SK-N-SH (cell line): ENCODE measurements at regions not wholly inside any gene's neighbourhood (a gene's known extent, or its start where the extent isn't known, plus 50 kb on each side); places are given as distances from the start of the nearest gene placed in this dataset.

Source experiments
- CTCF ChIA-PET: fragments of 300-600, 350-600 bp; formaldehyde crosslinking; extraction: SDS; loops from one replicate; lab custom pipeline; 2021; lab: Yijun Ruan, JAX
- POLR2A ChIA-PET: fragments of 350-600 bp; sonication (Branson Sonifier 250); formaldehyde crosslinking; extraction: SDS; loops from one replicate; lab custom pipeline; 2020; ENCODE audit warnings: antibody characterized with exemption, inconsistent platforms; lab: Yijun Ruan, JAX
- DNase-seq: peaks from one replicate; pipeline ENCODE4 v3.0.0; 2012
- H2AFZ ChIP-seq: fragments of 200-600 bp; sonication (generic); 2 replicates; pipeline ENCODE4 v1.8.1; 2016; ENCODE audit warnings: antibody characterized with exemption, mild to moderate bottlenecking, low read depth
- H3F3A ChIP-seq: fragments of 200-600 bp; sonication (generic); replicated peaks from 2 replicates; pipeline ENCODE3; 2016; ENCODE audit warnings: antibody characterized with exemption, mild to moderate bottlenecking; ENCODE audit not compliant: insufficient read depth
- H3K27ac ChIP-seq, 2 experiments: fragments of 200-500 bp in 1 of 2; fragments of 200-600 bp in 1 of 2; sonication (Bioruptor generic) in 1 of 2; sonication (generic), shearing (Covaris generic) in 1 of 2; 2 replicates each; pipeline versions ENCODE4 v1.5.1 to v1.6.1; 2014 to 2016; ENCODE audit warnings: low read depth in 2 of 2, inconsistent platforms in 1 of 2, low read length in 1 of 2, mild to moderate bottlenecking in 1 of 2, mixed read lengths in 1 of 2
- H3K27me3 ChIP-seq: fragments of 200-600 bp; sonication (generic), shearing (Covaris generic); 2 replicates; pipeline ENCODE4 v1.6.1; 2016; ENCODE audit warnings: mixed run types; ENCODE audit not compliant: insufficient read depth
- H3K36me3 ChIP-seq, 2 experiments: fragments of 200-500 bp in 1 of 2; fragments of 200-600 bp in 1 of 2; sonication (Bioruptor generic) in 1 of 2; sonication (generic) in 1 of 2; replicated peaks in 1 of 2; 2 replicates each; pipeline versions ENCODE3 to v1.5.1; 2014 to 2016; ENCODE audit warnings: low read length in 1 of 2, mild to moderate bottlenecking in 1 of 2; ENCODE audit not compliant: insufficient read depth in 2 of 2, control insufficient read depth in 1 of 2
- H3K4me1 ChIP-seq, 2 experiments: fragments of 200-500 bp in 1 of 2; fragments of 200-600 bp in 1 of 2; sonication (Bioruptor generic) in 1 of 2; sonication (generic), shearing (Covaris generic) in 1 of 2; 2 replicates each; pipeline versions ENCODE4 v1.5.1 to v1.6.1; 2014 to 2016; ENCODE audit warnings: low read depth in 1 of 2, low read length in 1 of 2, mixed run types in 1 of 2; ENCODE audit not compliant: insufficient read depth in 2 of 2, control insufficient read depth in 1 of 2
- H3K4me2 ChIP-seq: fragments of 200-600 bp; sonication (generic), shearing (Covaris generic); 2 replicates; pipeline ENCODE4 v1.6.1; 2017; ENCODE audit warnings: mixed run types
- H3K4me3 ChIP-seq, 2 experiments: fragments of 200-500 bp in 1 of 2; fragments of 200-600 bp in 1 of 2; sonication (Bioruptor generic) in 1 of 2; sonication (generic), shearing (Covaris generic) in 1 of 2; 2 replicates each; pipeline versions ENCODE4 v1.5.1 to v1.8.1; 2014 to 2016; ENCODE audit warnings: low read depth in 2 of 2, inconsistent platforms in 1 of 2, low read length in 1 of 2, mild to moderate bottlenecking in 1 of 2, mixed read lengths in 1 of 2, moderate library complexity in 1 of 2
- H3K79me2 ChIP-seq: fragments of 200-600 bp; sonication (generic); 2 replicates; pipeline ENCODE4 v1.8.1; 2017; ENCODE audit warnings: mild to moderate bottlenecking; ENCODE audit not compliant: insufficient read depth
- H3K9ac ChIP-seq: fragments of 200-600 bp; sonication (generic); 2 replicates; pipeline ENCODE4 v1.6.1; 2017; ENCODE audit warnings: mixed run types
- H3K9me2 ChIP-seq: fragments of 200-600 bp; sonication (generic); 2 replicates; pipeline ENCODE4 v1.6.1; 2017; ENCODE audit warnings: mixed run types
- H3K9me3 ChIP-seq: fragments of 200-600 bp; sonication (generic); 2 replicates; pipeline ENCODE4 v1.6.1; 2017; ENCODE audit warnings: mixed run types, mild to moderate bottlenecking, moderate library complexity
- H4K20me1 ChIP-seq: fragments of 200-600 bp; sonication (generic); 2 replicates; pipeline ENCODE4 v1.6.1; 2017; ENCODE audit warnings: mild to moderate bottlenecking, mixed run types; ENCODE audit not compliant: insufficient read depth
- ELF1 ChIP-seq: IDR thresholded peaks from 2 replicates; pipeline ENCODE4 v1.4.0; 2012
- GABPA ChIP-seq: IDR thresholded peaks from 2 replicates; pipeline ENCODE4 v1.4.0; 2012; ENCODE audit warnings: low read depth, mild to moderate bottlenecking
- GATA2 ChIP-seq: sonication (generic); formaldehyde crosslinking; IDR thresholded peaks from 2 replicates; pipeline ENCODE4 v1.5.0; 2020; ENCODE audit warnings: mild to moderate bottlenecking, missing genetic modification reagents
- MEF2A ChIP-seq: IDR thresholded peaks from 2 replicates; pipeline ENCODE4 v1.4.0; 2012; ENCODE audit warnings: low read depth, borderline replicate concordance
- MXI1 ChIP-seq: IDR thresholded peaks from 2 replicates; pipeline ENCODE4 v1.6.1; 2012; ENCODE audit warnings: mild to moderate bottlenecking, low read depth, low read length, improper control_type of control experiment
- NFIC ChIP-seq: IDR thresholded peaks from 2 replicates; pipeline ENCODE4 v1.4.0; 2012; ENCODE audit warnings: borderline replicate concordance
- POLR2AphosphoS5 ChIP-seq: IDR thresholded peaks from 2 replicates; pipeline ENCODE4 v1.6.1; 2012; ENCODE audit warnings: low read depth, low read length
- RAD21 ChIP-seq: IDR thresholded peaks from 2 replicates; pipeline ENCODE4 v1.6.1; 2012; ENCODE audit warnings: mild to moderate bottlenecking, low read length
- RCOR1 ChIP-seq: fragments of 150-350 bp; IDR thresholded peaks from 2 replicates; pipeline ENCODE4 v1.6.1; 2017; ENCODE audit warnings: antibody characterized with exemption, low read length
- SIN3A ChIP-seq: IDR thresholded peaks from 2 replicates; pipeline ENCODE4 v1.6.1; 2012; ENCODE audit warnings: low read depth, mild to moderate bottlenecking, low read length, moderate library complexity, borderline replicate concordance
- TCF12 ChIP-seq: IDR thresholded peaks from 2 replicates; pipeline ENCODE4 v1.4.0; 2012
- TEAD4 ChIP-seq: IDR thresholded peaks from 2 replicates; pipeline ENCODE4 v1.4.0; 2012; ENCODE audit warnings: mild to moderate bottlenecking, borderline replicate concordance; ENCODE audit not compliant: insufficient read depth
- WGBS: methylation state at CpG from one replicate; pipeline ENCODE4 v1.1.6; 2017; ENCODE audit warnings: low lambda C conversion rate; 5-methylcytosine and 5-hydroxymethylcytosine counted together
- TF ChIP-seq, protein P1 (sequence below): fragments of 200-600 bp; sonication (generic); IDR thresholded peaks from 2 replicates; pipeline ENCODE4 v1.6.1; 2017; ENCODE audit warnings: antibody characterized with exemption, mild to moderate bottlenecking, moderate library complexity
- TF ChIP-seq, protein P2 (sequence below): IDR thresholded peaks from 2 replicates; pipeline ENCODE4 v1.4.0; 2012; ENCODE audit warnings: low read depth
- TF ChIP-seq, protein P3 (sequence below): IDR thresholded peaks from 2 replicates; pipeline ENCODE4 v1.4.0; 2012; ENCODE audit warnings: low read depth, borderline replicate concordance
- TF ChIP-seq, protein P4 (sequence below): fragments of 150-350 bp; IDR thresholded peaks from 2 replicates; pipeline ENCODE4 v1.6.1; 2017; ENCODE audit warnings: antibody characterized with exemption, low read length, low read depth, borderline replicate concordance
- TF ChIP-seq, protein P5 (sequence below): IDR thresholded peaks from 2 replicates; pipeline ENCODE4 v1.4.0; 2012; ENCODE audit warnings: low read depth, borderline replicate concordance
- TF ChIP-seq, protein P6 (sequence below): fragments of 150-350 bp; IDR thresholded peaks from 2 replicates; pipeline ENCODE4 v1.6.1; 2016; ENCODE audit warnings: mild to moderate bottlenecking, low read depth, low read length
- TF ChIP-seq, protein P7 (sequence below): IDR thresholded peaks from 2 replicates; pipeline ENCODE4; 2012

DNA sequence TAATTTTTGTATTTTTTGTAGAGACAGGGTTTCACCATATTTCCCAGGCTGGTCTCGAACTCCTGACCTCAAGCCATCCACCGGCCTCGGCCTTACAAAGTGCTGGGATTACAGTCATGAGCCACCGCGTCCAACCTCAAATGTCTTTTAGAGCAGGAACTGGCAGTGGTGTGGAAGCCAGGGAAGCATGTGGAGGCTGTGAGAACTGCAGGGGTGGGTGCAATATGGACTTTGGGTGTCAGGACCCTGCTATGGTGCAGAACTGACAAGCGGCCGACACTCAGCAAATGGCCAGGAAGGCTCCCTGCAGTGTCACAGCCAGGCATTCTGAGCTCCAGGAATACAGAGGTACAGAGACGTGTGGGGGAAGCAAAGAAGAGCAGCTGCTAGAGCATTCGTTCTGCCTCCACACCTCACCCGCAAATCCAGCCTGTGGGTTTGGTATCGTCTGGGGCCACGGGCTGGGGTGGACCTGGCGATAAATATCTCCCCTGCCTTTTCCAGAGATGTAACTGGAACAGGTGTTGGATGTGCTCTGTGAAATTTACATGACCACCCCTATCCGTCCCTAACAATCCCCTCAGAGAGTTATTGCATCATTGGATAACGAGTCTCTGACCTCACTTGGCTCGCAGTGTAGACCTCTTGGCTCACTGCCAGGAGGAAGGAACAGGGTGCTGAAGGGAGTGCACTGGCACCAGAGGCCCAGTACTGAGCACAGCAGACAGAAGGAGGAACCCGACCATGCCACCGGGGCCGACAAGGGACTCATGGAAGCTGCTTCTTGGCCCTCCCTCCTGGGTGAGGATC lies 624.7 kb upstream of the B3GAT1 start:
- no peaks in the 10 kb centered on the region; a peak in 1 of 4 replicates for H3K4me1 ChIP-seq
- no peaks in the 10 kb centered on the region for H3F3A ChIP-seq
- ChIA-PET POLR2A (no interaction called here), CTCF (interaction anchor here (1.2 kb wide), 1 partner anchor 12 kb away, joined by 4 read pairs; no protein-coding TSS in a partner anchor)
- no peak overlapping the region for H3K4me2 ChIP-seq
- H3K4me3 ChIP-seq: no peak overlapping the region
- H4K20me1 ChIP-seq: no peaks in the 10 kb centered on the region
- H3K79me2 ChIP-seq: no peaks in the 10 kb centered on the region
- DNase-seq: no peak
- no peak overlapping the region for H2AFZ ChIP-seq
- H3K36me3 ChIP-seq: no peaks in the 10 kb centered on the region
- 41% methylated on average over 13 of the region's 19 CpGs for WGBS
- H3K9me2 ChIP-seq: no peaks in the 10 kb centered on the region
- no peaks in the 10 kb centered on the region for H3K9me3 ChIP-seq
- H3K27me3 ChIP-seq: no peaks in the 10 kb centered on the region
- no peak overlapping the region for H3K9ac ChIP-seq
- H3K27ac ChIP-seq: no peak overlapping the region
- TF ChIP-seq NFIC: no peak
- TF ChIP-seq GABPA: no peak
- TF ChIP-seq, protein P1, sequence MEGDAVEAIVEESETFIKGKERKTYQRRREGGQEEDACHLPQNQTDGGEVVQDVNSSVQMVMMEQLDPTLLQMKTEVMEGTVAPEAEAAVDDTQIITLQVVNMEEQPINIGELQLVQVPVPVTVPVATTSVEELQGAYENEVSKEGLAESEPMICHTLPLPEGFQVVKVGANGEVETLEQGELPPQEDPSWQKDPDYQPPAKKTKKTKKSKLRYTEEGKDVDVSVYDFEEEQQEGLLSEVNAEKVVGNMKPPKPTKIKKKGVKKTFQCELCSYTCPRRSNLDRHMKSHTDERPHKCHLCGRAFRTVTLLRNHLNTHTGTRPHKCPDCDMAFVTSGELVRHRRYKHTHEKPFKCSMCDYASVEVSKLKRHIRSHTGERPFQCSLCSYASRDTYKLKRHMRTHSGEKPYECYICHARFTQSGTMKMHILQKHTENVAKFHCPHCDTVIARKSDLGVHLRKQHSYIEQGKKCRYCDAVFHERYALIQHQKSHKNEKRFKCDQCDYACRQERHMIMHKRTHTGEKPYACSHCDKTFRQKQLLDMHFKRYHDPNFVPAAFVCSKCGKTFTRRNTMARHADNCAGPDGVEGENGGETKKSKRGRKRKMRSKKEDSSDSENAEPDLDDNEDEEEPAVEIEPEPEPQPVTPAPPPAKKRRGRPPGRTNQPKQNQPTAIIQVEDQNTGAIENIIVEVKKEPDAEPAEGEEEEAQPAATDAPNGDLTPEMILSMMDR: no peak
- no peak for TF ChIP-seq MXI1
- TF ChIP-seq, protein P2, sequence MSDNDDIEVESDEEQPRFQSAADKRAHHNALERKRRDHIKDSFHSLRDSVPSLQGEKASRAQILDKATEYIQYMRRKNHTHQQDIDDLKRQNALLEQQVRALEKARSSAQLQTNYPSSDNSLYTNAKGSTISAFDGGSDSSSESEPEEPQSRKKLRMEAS: no peak
- TF ChIP-seq RAD21: no peak
- no peak for TF ChIP-seq GATA2 (CRISPR knock-in tag)
- no peak for TF ChIP-seq TCF12
- TF ChIP-seq, protein P3, sequence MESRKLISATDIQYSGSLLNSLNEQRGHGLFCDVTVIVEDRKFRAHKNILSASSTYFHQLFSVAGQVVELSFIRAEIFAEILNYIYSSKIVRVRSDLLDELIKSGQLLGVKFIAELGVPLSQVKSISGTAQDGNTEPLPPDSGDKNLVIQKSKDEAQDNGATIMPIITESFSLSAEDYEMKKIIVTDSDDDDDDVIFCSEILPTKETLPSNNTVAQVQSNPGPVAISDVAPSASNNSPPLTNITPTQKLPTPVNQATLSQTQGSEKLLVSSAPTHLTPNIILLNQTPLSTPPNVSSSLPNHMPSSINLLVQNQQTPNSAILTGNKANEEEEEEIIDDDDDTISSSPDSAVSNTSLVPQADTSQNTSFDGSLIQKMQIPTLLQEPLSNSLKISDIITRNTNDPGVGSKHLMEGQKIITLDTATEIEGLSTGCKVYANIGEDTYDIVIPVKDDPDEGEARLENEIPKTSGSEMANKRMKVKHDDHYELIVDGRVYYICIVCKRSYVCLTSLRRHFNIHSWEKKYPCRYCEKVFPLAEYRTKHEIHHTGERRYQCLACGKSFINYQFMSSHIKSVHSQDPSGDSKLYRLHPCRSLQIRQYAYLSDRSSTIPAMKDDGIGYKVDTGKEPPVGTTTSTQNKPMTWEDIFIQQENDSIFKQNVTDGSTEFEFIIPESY: no peak
- TF ChIP-seq SIN3A: no peak
- TF ChIP-seq, protein P4, sequence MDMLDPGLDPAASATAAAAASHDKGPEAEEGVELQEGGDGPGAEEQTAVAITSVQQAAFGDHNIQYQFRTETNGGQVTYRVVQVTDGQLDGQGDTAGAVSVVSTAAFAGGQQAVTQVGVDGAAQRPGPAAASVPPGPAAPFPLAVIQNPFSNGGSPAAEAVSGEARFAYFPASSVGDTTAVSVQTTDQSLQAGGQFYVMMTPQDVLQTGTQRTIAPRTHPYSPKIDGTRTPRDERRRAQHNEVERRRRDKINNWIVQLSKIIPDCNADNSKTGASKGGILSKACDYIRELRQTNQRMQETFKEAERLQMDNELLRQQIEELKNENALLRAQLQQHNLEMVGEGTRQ: no peak
- TF ChIP-seq, protein P5, sequence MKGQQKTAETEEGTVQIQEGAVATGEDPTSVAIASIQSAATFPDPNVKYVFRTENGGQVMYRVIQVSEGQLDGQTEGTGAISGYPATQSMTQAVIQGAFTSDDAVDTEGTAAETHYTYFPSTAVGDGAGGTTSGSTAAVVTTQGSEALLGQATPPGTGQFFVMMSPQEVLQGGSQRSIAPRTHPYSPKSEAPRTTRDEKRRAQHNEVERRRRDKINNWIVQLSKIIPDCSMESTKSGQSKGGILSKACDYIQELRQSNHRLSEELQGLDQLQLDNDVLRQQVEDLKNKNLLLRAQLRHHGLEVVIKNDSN: no peak
- no peak for TF ChIP-seq POLR2AphosphoS5
- TF ChIP-seq, protein P6, sequence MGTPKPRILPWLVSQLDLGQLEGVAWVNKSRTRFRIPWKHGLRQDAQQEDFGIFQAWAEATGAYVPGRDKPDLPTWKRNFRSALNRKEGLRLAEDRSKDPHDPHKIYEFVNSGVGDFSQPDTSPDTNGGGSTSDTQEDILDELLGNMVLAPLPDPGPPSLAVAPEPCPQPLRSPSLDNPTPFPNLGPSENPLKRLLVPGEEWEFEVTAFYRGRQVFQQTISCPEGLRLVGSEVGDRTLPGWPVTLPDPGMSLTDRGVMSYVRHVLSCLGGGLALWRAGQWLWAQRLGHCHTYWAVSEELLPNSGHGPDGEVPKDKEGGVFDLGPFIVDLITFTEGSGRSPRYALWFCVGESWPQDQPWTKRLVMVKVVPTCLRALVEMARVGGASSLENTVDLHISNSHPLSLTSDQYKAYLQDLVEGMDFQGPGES: no peak
- TF ChIP-seq ELF1: no peak
- no peak for TF ChIP-seq TEAD4
- TF ChIP-seq MEF2A: no peak
- TF ChIP-seq RCOR1: no peak
- TF ChIP-seq, protein P7, sequence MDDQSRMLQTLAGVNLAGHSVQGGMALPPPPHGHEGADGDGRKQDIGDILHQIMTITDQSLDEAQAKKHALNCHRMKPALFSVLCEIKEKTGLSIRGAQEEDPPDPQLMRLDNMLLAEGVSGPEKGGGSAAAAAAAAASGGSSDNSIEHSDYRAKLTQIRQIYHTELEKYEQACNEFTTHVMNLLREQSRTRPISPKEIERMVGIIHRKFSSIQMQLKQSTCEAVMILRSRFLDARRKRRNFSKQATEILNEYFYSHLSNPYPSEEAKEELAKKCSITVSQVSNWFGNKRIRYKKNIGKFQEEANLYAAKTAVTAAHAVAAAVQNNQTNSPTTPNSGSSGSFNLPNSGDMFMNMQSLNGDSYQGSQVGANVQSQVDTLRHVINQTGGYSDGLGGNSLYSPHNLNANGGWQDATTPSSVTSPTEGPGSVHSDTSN: no peak
